ENCODE measurements at regions not wholly inside any gene's neighbourhood (a gene's known extent, or its start where the extent isn't known, plus 50 kb on each side); places are given as distances from the start of the nearest gene placed in this dataset.

GRCh38 chr2:150876251-150876950 lies 385.3 kb downstream of the RBM43 start:
- Mint-ChIP-seq H3K27ac (no peak overlapping the region), H3K36me3 (ENCODE audit: low read depth) (no peaks in the 10 kb centered on the region), H3K4me3 (no peak overlapping the region), H3K4me1 (no peaks in the 10 kb centered on the region), H3K9me3 (no peaks in the 10 kb centered on the region), H3K27me3 (peaks cover 2% of the 10 kb centered on the region)
- ChIA-PET POLR2A (no interaction called here), CTCF (no interaction called here)
- no peak for DNase-seq

GRCh38 chr2:150873396-150873772 lies 385.9 kb upstream of the RND3 start:
- no peak overlapping the region for H3K4me3 Mint-ChIP-seq
- ChIA-PET POLR2A (no interaction called here), CTCF (no interaction called here)
- no peaks in the 10 kb centered on the region for H3K36me3 Mint-ChIP-seq (ENCODE audit: low read depth)
- no peak for DNase-seq
- peaks cover 2% of the 10 kb centered on the region for H3K27me3 Mint-ChIP-seq
- H3K27ac Mint-ChIP-seq, result no peak overlapping the region
- no peaks in the 10 kb centered on the region for H3K9me3 Mint-ChIP-seq
- H3K4me1 Mint-ChIP-seq, result no peaks in the 10 kb centered on the region

GRCh38 chr2:150872756-150873395 lies 385.4 kb upstream of the RND3 start:
- ChIA-PET POLR2A (no interaction called here), CTCF (no interaction called here)
- Mint-ChIP-seq H3K9me3 (no peaks in the 10 kb centered on the region), H3K36me3 (ENCODE audit: low read depth) (no peaks in the 10 kb centered on the region), H3K27me3 (peaks cover 2% of the 10 kb centered on the region), H3K27ac (no peak overlapping the region), H3K4me3 (no peak overlapping the region), H3K4me1 (no peaks in the 10 kb centered on the region)
- DNase-seq, result no peak

GRCh38 chr2:150866431-150866830 lies 379.0 kb upstream of the RND3 start:
- H3K27me3 Mint-ChIP-seq, result peaks cover 1% of the 10 kb centered on the region

GRCh38 chr2:150863691-150864090 lies 376.2 kb upstream of the RND3 start:
- CTCF ChIA-PET, result interaction anchor here (1.2 kb wide), 1 partner anchor 10 kb away, joined by 3 read pairs; no protein-coding TSS in a partner anchor
- no peak overlapping the region for H3K27ac Mint-ChIP-seq
- POLR2A ChIA-PET, result no interaction called here
- H3K9me3 Mint-ChIP-seq, result no peaks in the 10 kb centered on the region
- no peak overlapping the region for H3K4me3 Mint-ChIP-seq
- no peaks in the 10 kb centered on the region for H3K36me3 Mint-ChIP-seq (ENCODE audit: low read depth)
- H3K4me1 Mint-ChIP-seq, result no peaks in the 10 kb centered on the region
- DNase-seq, result no peak
- H3K27me3 Mint-ChIP-seq, result peaks cover 1% of the 10 kb centered on the region

More at GRCh38 chr2:150866431-150866830, 379.0 kb upstream of the RND3 start:
- no peak for DNase-seq
- ChIA-PET POLR2A (interaction anchor here (0.6 kb wide), 1 partner anchor 27 kb away, joined by 3 read pairs; no protein-coding TSS in a partner anchor), CTCF (no interaction called here)
- Mint-ChIP-seq H3K9me3 (no peaks in the 10 kb centered on the region), H3K4me3 (no peak overlapping the region), H3K27ac (no peak overlapping the region), H3K4me1 (no peaks in the 10 kb centered on the region), H3K36me3 (ENCODE audit: low read depth) (no peaks in the 10 kb centered on the region)

- no peaks in the 10 kb centered on the region for H3K4me1 Mint-ChIP-seq
- no peak overlapping the region for H3K27ac Mint-ChIP-seq
- no peaks in the 10 kb centered on the region for H3K9me3 Mint-ChIP-seq
- H3K36me3 Mint-ChIP-seq (ENCODE audit: low read depth), result no peaks in the 10 kb centered on the region
- ChIA-PET POLR2A (no interaction called here), CTCF (interaction anchor here (0.6 kb wide), 1 partner anchor 1137 kb away, joined by 3 read pairs; no protein-coding TSS in a partner anchor)
- H3K4me3 Mint-ChIP-seq, result no peak overlapping the region
- H3K27me3 Mint-ChIP-seq, result no peaks in the 10 kb centered on the region
- DNase-seq, result no peak
Observed at GRCh38 chr2:150860301-150860700, 372.8 kb upstream of the RND3 start.

- no peaks in the 10 kb centered on the region for H3K27me3 Mint-ChIP-seq
- H3K9me3 Mint-ChIP-seq, result no peaks in the 10 kb centered on the region
- DNase-seq, result no peak
- H3K4me1 Mint-ChIP-seq, result no peaks in the 10 kb centered on the region
- no peak overlapping the region for H3K27ac Mint-ChIP-seq
- ChIA-PET CTCF (no interaction called here), POLR2A (no interaction called here)
- H3K36me3 Mint-ChIP-seq (ENCODE audit: low read depth), result no peaks in the 10 kb centered on the region
- H3K4me3 Mint-ChIP-seq, result no peak overlapping the region
Observed at GRCh38 chr2:150859877-150860276, 372.4 kb upstream of the RND3 start.

GRCh38 chr2:150859162-150859561 lies 371.7 kb upstream of the RND3 start:
- H3K36me3 Mint-ChIP-seq (ENCODE audit: low read depth), result no peaks in the 10 kb centered on the region
- ChIA-PET CTCF (no interaction called here), POLR2A (no interaction called here)
- H3K27ac Mint-ChIP-seq, result no peak overlapping the region
- no peak overlapping the region for H3K4me3 Mint-ChIP-seq
- DNase-seq, result no peak
- no peaks in the 10 kb centered on the region for H3K27me3 Mint-ChIP-seq
- H3K9me3 Mint-ChIP-seq, result no peaks in the 10 kb centered on the region
- H3K4me1 Mint-ChIP-seq, result no peaks in the 10 kb centered on the region

- no peak overlapping the region for H3K27ac Mint-ChIP-seq
- H3K27me3 Mint-ChIP-seq, result no peaks in the 10 kb centered on the region
- H3K36me3 Mint-ChIP-seq (ENCODE audit: low read depth), result no peaks in the 10 kb centered on the region
- ChIA-PET CTCF (no interaction called here), POLR2A (no interaction called here)
- H3K4me3 Mint-ChIP-seq, result no peak overlapping the region
- no peaks in the 10 kb centered on the region for H3K4me1 Mint-ChIP-seq
- no peaks in the 10 kb centered on the region for H3K9me3 Mint-ChIP-seq
- no peak for DNase-seq
Observed at GRCh38 chr2:150858382-150858781, 370.9 kb upstream of the RND3 start.

- H3K36me3 Mint-ChIP-seq (ENCODE audit: low read depth), result no peaks in the 10 kb centered on the region
- CTCF ChIA-PET, result no interaction called here
Observed at GRCh38 chr2:150856596-150857281, 369.3 kb upstream of the RND3 start.

GRCh38 chr2:150853263-150853662 lies 365.8 kb upstream of the RND3 start:
- no peaks in the 10 kb centered on the region for H3K27me3 Mint-ChIP-seq
- no peaks in the 10 kb centered on the region for H3K9me3 Mint-ChIP-seq
- H3K4me3 Mint-ChIP-seq, result no peak overlapping the region
- POLR2A ChIA-PET, result no interaction called here
- CTCF ChIA-PET, result interaction anchor here (0.6 kb wide), 1 partner anchor 11 kb away, joined by 3 read pairs; no protein-coding TSS in a partner anchor
- H3K36me3 Mint-ChIP-seq (ENCODE audit: low read depth), result no peaks in the 10 kb centered on the region
- H3K4me1 Mint-ChIP-seq, result no peaks in the 10 kb centered on the region
- DNase-seq, result no peak
- no peak overlapping the region for H3K27ac Mint-ChIP-seq

More at GRCh38 chr2:150856596-150857281, 369.3 kb upstream of the RND3 start:
- Mint-ChIP-seq H3K27ac (no peak overlapping the region), H3K4me3 (no peak overlapping the region), H3K27me3 (no peaks in the 10 kb centered on the region), H3K9me3 (no peaks in the 10 kb centered on the region), H3K4me1 (no peaks in the 10 kb centered on the region)
- POLR2A ChIA-PET, result no interaction called here
- no peak for DNase-seq

GRCh38 chr2:150850641-150851040 lies 363.2 kb upstream of the RND3 start:
- Mint-ChIP-seq H3K36me3 (ENCODE audit: low read depth) (no peaks in the 10 kb centered on the region), H3K4me1 (no peaks in the 10 kb centered on the region), H3K4me3 (no peak overlapping the region), H3K27ac (no peak overlapping the region), H3K9me3 (no peaks in the 10 kb centered on the region), H3K27me3 (no peaks in the 10 kb centered on the region)
- ChIA-PET CTCF (no interaction called here), POLR2A (no interaction called here)
- no peak for DNase-seq

- Mint-ChIP-seq H3K9me3 (no peaks in the 10 kb centered on the region), H3K4me1 (no peaks in the 10 kb centered on the region), H3K27ac (no peak overlapping the region), H3K36me3 (ENCODE audit: low read depth) (no peaks in the 10 kb centered on the region), H3K4me3 (no peak overlapping the region), H3K27me3 (no peaks in the 10 kb centered on the region)
- POLR2A ChIA-PET, result no interaction called here
- no peak for DNase-seq
- CTCF ChIA-PET, result no interaction called here
Observed at GRCh38 chr2:150847578-150847977, 360.1 kb upstream of the RND3 start.

Data from activated CD4-positive, alpha-beta T cell treated with anti-CD3 and anti-CD28 coated beads, Interleukin-2, amount 10 ng/mL, durations not matched to agents 7 days and 5 days (primary cell).